Body of pancreas (tissue), 4 donors: ENCODE measurements at regions not wholly inside any gene's neighbourhood (a gene's known extent, or its start where the extent isn't known, plus 50 kb on each side); places are given as distances from the start of the nearest gene placed in this dataset.

ENCODE experiments used
- ATAC-seq: fragments of 150-250 bp; one replicate; pipeline ENCODE4 v1.9.1; 2016
- DNase-seq, 4 donors: peaks; one replicate each; pipeline ENCODE4 v3.0.0-alpha.2; 2019
- H3K27ac ChIP-seq, 4 donors: fragments of 200-600 bp; sonication (generic); 1 replicate in 3 of 4; 2 replicates in 1 of 4; pipeline versions ENCODE4 v1.5.1 to v1.6.1; 2016 to 2019; ENCODE audit warnings: mild to moderate bottlenecking in 1 of 4, mixed read lengths in 1 of 4, moderate library complexity in 1 of 4
- H3K27me3 ChIP-seq, 2 donors: fragments of 200-600 bp; sonication (generic); one replicate each; pipeline ENCODE4 v1.6.0; 2016; ENCODE audit warnings: mild to moderate bottlenecking in 1 of 2
- H3K36me3 ChIP-seq, 2 donors: fragments of 200-600 bp; sonication (generic); replicated peaks in 1 of 2; 2 replicates each; pipeline ENCODE4 v1.5.1; 2016; ENCODE audit warnings: low read depth in 2 of 2; ENCODE audit not compliant: insufficient read depth in 1 of 2
- H3K4me1 ChIP-seq: fragments of 200-600 bp; sonication (generic); one replicate; pipeline ENCODE4 v1.6.0; 2016
- H3K4me3 ChIP-seq, 2 donors: fragments of 200-600 bp; sonication (generic); 1 replicate in 1 of 2; 2 replicates in 1 of 2; pipeline ENCODE4 v1.5.1; 2016 to 2019
- H3K9me3 ChIP-seq, 3 donors: fragments of 200-600 bp; sonication (generic); 1 replicate in 2 of 3; 2 replicates in 1 of 3; pipeline ENCODE4 v1.5.1; 2016
- POLR2A ChIP-seq, 3 donors: fragments of 450-650 bp; IDR thresholded peaks; one replicate each; pipeline ENCODE4 v1.6.1; 2016; ENCODE audit warnings: antibody characterized with exemption in 3 of 3, mild to moderate bottlenecking in 2 of 3
- WGBS, 2 donors: methylation state at CpG; one replicate each; pipeline ENCODE4 v1.1.5; 2017; 5-methylcytosine and 5-hydroxymethylcytosine counted together
- intact Hi-C: fragments of 100-400 bp; cut with DNase I; formaldehyde crosslinking; loops from one replicate; pipeline ENCODE4 v1.15.1; 2023
- TF ChIP-seq, protein P1 (sequence below), 7 experiments: fragments of 450-650 bp in 4 of 7; fragments of 200-600 bp in 3 of 7; sonication (generic) in 3 of 7; IDR thresholded peaks; one replicate each; pipeline ENCODE4 v1.5.1; 2016 to 2019; ENCODE audit warnings: antibody characterized with exemption in 7 of 7

GRCh38 chr5:141800617-141801016, 77.6 kb downstream of the PCDH1 start:
- Histone ChIP-seq H3K27ac (no peak overlapping the region), H3K4me3 (no peak overlapping the region), H3K4me1 (no peaks in the 10 kb centered on the region), H3K36me3 (no peaks in the 10 kb centered on the region), H3K9me3 (no peaks in the 10 kb centered on the region), H3K27me3 (no peaks in the 10 kb centered on the region)
- DNase-seq: no peak
- ATAC-seq: no peak
- intact Hi-C loops: no loop called here
- TF ChIP-seq POLR2A (IDR thresholded peaks at IDR 0.05): no peak
- TF ChIP-seq, protein P1, sequence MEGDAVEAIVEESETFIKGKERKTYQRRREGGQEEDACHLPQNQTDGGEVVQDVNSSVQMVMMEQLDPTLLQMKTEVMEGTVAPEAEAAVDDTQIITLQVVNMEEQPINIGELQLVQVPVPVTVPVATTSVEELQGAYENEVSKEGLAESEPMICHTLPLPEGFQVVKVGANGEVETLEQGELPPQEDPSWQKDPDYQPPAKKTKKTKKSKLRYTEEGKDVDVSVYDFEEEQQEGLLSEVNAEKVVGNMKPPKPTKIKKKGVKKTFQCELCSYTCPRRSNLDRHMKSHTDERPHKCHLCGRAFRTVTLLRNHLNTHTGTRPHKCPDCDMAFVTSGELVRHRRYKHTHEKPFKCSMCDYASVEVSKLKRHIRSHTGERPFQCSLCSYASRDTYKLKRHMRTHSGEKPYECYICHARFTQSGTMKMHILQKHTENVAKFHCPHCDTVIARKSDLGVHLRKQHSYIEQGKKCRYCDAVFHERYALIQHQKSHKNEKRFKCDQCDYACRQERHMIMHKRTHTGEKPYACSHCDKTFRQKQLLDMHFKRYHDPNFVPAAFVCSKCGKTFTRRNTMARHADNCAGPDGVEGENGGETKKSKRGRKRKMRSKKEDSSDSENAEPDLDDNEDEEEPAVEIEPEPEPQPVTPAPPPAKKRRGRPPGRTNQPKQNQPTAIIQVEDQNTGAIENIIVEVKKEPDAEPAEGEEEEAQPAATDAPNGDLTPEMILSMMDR (IDR thresholded peaks at IDR 0.05): no peak
- 57 to 76% methylated on average over 6 of the region's 6 CpGs for WGBS, 2 donors

- ATAC-seq: no peak
- intact Hi-C loops: no loop called here
- Histone ChIP-seq H3K36me3 (no peaks in the 10 kb centered on the region), H3K27ac (no peak overlapping the region), H3K27me3 (no peaks in the 10 kb centered on the region), H3K4me1 (no peaks in the 10 kb centered on the region), H3K4me3 (no peak overlapping the region), H3K9me3 (no peaks in the 10 kb centered on the region)
- TF ChIP-seq, protein P1 (IDR thresholded peaks at IDR 0.05): no peak
- TF ChIP-seq POLR2A (IDR thresholded peaks at IDR 0.05): no peak
- DNase-seq: no peak
- WGBS, 2 donors: 50 to 61% methylated on average over 6 to 7 of the region's 7 CpGs
These were observed 78.6 kb downstream of the PCDH1 start for GRCh38 chr5:141799507-141800167.

- Histone ChIP-seq H3K27me3 (no peaks in the 10 kb centered on the region), H3K4me3 (no peak overlapping the region), H3K4me1 (no peaks in the 10 kb centered on the region), H3K36me3 (no peaks in the 10 kb centered on the region), H3K9me3 (no peaks in the 10 kb centered on the region), H3K27ac (no peak overlapping the region)
- WGBS, 2 donors: 0 to 22% methylated on average over 1 of the region's 1 CpG
- intact Hi-C loops: no loop called here
- TF ChIP-seq, protein P1 (IDR thresholded peaks at IDR 0.05): no peak
- no peak for TF ChIP-seq POLR2A (IDR thresholded peaks at IDR 0.05)
- ATAC-seq (no peak), DNase-seq (no peak)
These were observed 80.8 kb downstream of the PCDH1 start for GRCh38 chr5:141797425-141797824.

- DNase-seq (no peak), ATAC-seq (no peak)
- no peak for TF ChIP-seq POLR2A (IDR thresholded peaks at IDR 0.05)
- TF ChIP-seq, protein P1 (IDR thresholded peaks at IDR 0.05): no peak
- Histone ChIP-seq H3K27me3 (no peaks in the 10 kb centered on the region), H3K4me3 (no peak overlapping the region), H3K36me3 (no peaks in the 10 kb centered on the region), H3K4me1 (no peaks in the 10 kb centered on the region), H3K9me3 (no peaks in the 10 kb centered on the region), H3K27ac (no peak overlapping the region)
- WGBS, 2 donors: 83 to 92% methylated on average over 5 of the region's 5 CpGs
- intact Hi-C loops: no loop called here
These were observed 82.8 kb downstream of the PCDH1 start for GRCh38 chr5:141795421-141795820.

DNA sequence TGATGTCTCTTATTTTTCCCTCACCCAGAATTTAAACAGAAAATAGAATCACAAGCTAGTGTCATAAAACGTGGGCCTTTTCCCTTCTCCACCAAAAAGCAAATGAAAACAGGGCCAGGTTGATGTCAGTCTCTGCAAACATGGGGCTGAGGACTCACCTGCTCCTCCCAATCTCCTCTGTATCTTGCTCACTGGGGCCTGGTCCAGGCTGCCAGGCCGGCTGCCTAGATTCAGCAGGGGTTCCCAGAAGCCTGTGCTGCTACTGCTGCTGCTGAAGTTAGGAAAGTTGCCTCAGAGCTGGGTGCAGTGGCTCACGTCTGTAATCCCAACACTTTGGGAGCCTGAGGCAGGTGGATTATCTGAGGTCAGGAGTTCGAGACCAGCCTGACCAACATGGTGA, 84.3 kb downstream of the PCDH1 start:
- no peak for DNase-seq
- Histone ChIP-seq H3K27me3 (no peaks in the 10 kb centered on the region), H3K4me1 (no peaks in the 10 kb centered on the region), H3K4me3 (no peak overlapping the region), H3K9me3 (no peaks in the 10 kb centered on the region), H3K27ac (no peak overlapping the region), H3K36me3 (no peaks in the 10 kb centered on the region)
- TF ChIP-seq, protein P1 (IDR thresholded peaks at IDR 0.05): no peak
- TF ChIP-seq POLR2A (IDR thresholded peaks at IDR 0.05): no peak
- ATAC-seq: no peak
- 55 to 70% methylated on average over 2 to 4 of the region's 4 CpGs for WGBS, 2 donors
- intact Hi-C loops: no loop called here
